Choroid plexus epithelial cell (primary cell): ENCODE measurements at regions not wholly inside any gene's neighbourhood (a gene's known extent, or its start where the extent isn't known, plus 50 kb on each side); places are given as distances from the start of the nearest gene placed in this dataset.
"Not testable (repeated sequence)": the region's sequence is repeated elsewhere in the genome, so short reads cannot be mapped to it uniquely, and the experiment has no call there.

Source experiments
- DNase-seq: peaks from one replicate; pipeline ENCODE4 v3.0.0-alpha.2; 2010; ENCODE audit warnings: low read depth
- H3K4me3 ChIP-seq: 2 replicates; pipeline ENCODE4 v1.5.1; 2011; ENCODE audit warnings: low read depth, mild to moderate bottlenecking, control low read depth, low read length, moderate library complexity
- TF ChIP-seq, protein P1 (sequence below): conservative IDR thresholded peaks from 2 replicates; pipeline ENCODE4 v1.5.1; 2011; ENCODE audit warnings: low read depth, mild to moderate bottlenecking, control low read depth, inconsistent platforms, low read length, moderate library complexity

DNA sequence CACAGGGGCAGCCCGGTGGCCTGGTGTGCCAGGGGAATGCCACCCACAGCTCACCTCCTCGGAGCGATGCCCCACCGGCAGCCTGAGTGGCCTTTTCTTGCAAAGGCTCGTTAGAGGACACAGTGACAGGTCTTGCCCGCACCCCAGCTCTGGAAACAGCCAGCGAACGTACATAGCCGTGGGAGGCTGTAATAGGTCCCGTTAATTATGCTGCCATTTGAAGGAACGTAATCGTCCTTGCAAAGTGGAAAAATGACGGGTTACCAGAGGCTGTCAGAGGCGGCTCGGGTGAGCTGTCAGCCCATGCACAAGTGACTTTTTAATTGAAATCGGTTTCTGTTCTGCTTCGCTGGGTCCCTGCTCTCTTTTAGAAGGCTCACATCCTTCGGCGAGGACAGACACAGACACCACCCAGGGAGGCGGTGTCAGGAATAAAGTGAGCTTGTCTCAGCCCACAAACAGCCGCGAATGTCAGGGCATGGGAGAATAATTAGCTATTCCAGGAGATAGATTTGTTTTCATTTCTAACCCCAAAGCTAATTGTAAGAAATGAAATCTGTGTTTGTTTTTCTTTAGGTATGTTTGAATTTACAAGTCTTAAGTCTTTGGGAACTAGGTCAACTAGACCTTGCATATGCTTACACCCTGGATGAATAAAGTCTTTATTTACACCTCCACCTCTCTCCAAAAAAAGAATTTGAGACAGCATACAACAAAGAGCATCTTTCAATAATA lies 77.2 kb upstream of the RFLNA start:
- peak overlapping the region; percentile 30 for H3K4me3 ChIP-seq
- DNase-seq, result peak; percentile 12
- TF ChIP-seq, protein P1, sequence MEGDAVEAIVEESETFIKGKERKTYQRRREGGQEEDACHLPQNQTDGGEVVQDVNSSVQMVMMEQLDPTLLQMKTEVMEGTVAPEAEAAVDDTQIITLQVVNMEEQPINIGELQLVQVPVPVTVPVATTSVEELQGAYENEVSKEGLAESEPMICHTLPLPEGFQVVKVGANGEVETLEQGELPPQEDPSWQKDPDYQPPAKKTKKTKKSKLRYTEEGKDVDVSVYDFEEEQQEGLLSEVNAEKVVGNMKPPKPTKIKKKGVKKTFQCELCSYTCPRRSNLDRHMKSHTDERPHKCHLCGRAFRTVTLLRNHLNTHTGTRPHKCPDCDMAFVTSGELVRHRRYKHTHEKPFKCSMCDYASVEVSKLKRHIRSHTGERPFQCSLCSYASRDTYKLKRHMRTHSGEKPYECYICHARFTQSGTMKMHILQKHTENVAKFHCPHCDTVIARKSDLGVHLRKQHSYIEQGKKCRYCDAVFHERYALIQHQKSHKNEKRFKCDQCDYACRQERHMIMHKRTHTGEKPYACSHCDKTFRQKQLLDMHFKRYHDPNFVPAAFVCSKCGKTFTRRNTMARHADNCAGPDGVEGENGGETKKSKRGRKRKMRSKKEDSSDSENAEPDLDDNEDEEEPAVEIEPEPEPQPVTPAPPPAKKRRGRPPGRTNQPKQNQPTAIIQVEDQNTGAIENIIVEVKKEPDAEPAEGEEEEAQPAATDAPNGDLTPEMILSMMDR, result no peak

DNA sequence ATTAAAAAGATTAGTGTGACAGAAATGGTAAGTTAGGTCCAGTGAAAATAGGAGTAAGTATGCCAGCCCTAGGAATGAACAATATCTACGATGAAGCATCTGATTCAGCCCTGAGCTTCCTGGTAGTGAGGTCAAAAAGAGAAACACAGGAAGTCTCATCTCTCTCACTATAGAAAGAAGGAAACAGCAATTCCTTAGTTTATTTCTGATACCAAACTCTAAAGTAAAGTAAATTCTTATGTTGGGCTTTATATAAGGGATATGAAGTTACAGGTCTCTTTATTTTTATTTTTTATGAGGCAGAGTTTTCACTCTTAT lies 76.7 kb upstream of the RFLNA start:
- no peak overlapping the region for H3K4me3 ChIP-seq
- no peak for DNase-seq
- TF ChIP-seq, protein P1, result no peak

DNA sequence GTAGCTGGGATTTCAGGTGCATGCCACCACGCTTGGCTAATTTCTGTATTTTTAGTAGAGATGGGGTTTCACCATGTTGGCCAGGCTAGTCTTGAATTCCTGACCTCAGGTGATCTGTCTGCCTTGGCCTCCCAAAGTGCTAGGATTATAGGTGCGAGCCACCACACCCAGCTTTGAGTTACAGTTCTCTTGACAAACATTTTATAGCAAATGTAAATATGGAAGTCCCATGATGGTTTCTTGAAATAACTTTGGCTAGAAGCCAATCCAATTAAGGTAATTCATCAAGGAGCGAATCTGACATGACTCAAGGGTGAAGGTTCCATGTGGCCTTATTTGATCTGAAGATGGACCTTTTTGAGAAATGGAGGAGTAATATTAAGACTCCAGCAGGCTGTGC lies 76.2 kb upstream of the RFLNA start:
- not testable (repeated sequence) for DNase-seq, H3K4me3 ChIP-seq

DNA sequence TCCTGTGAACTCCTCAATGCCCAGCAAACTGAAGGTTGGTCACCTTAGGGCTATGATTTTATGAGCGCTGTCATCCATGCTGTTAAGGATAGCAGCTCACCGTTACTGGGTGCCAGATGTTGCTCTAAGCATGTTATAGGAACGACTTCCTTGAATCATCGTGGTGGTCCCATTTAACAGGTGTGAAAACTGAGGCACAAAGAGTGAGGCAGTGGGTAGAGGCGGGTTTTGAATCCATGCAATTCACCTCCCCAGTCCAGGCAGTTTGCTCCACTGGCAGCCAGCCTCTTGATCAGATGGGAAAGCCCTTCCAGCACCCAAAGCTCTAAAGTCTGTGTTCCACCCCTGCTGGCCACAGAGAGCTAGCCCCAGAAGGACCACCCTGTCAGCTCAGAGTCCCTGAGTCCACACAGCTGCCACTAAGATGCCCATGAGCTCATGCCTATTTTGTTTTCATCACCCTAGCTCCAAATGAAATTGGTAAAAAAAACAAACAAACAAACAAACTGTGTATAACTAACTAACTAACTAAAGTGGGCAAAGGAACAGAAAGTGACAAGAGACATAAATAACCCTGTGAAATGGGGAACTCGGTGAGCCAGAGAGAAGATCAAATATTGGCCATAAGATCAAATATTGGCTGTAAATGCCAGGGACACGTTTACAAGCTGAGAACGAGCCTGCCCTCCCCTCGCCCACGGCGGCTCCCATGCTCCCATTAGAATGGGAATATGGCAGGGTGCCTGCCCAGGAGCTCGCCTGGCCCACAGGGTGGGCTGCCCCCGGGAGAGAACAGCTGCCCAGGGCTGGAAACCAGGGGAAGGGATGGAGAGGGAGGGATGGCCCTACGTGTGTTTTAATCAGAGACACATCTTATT lies 72.3 kb upstream of the RFLNA start:
- no peak overlapping the region for H3K4me3 ChIP-seq
- DNase-seq, result no peak
- TF ChIP-seq, protein P1, result no peak

DNA sequence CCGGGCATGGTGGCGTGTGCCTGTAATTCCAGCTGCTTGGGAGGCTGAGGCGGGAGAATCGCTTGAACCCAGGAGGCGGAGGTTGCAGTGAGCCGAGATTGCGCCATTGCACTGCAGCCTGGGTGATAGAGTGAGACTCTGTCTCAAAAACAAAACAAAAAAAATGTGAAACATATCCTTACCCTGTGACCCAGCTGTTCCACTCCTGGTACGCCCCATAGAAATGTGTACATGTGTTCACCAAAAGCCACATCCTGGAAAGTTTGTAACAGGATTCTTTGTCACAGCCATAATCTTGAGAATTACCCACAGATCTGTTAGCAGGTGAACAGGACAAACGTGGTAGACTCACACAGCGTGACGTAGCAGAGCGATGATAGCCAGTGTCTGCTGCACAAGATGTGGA lies 71.2 kb upstream of the RFLNA start:
- not testable (repeated sequence) for H3K4me3 ChIP-seq, DNase-seq

DNA sequence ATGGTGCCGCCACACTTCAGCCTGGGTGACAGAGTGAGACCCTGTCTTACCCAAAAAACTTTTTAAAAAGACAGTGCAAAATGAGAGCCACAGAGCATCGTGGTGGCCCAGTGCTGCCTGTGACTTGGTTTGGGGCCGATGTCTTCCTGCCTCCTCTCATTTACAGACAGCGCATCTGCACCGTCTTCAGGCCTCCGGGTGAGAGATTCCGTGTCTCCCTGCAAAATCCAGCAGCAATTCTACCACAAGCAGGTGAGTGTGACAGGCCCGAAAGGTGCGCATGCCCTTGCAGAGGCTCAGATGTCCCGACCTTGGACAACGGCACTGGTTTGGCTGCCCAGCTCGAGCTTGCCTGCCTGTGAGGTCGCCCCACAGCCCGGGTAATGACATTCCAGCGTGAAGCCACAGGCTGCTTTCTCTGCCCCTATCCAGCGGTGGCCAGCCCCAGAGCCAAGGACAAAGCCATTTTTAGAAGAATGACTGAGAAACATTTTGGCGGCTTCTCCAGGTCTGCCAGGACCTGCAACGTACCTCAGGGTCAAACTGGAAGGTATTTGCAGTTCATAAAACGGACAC lies 70.3 kb upstream of the RFLNA start:
- DNase-seq, result no peak
- no peak overlapping the region for H3K4me3 ChIP-seq
- TF ChIP-seq, protein P1, result no peak

DNA sequence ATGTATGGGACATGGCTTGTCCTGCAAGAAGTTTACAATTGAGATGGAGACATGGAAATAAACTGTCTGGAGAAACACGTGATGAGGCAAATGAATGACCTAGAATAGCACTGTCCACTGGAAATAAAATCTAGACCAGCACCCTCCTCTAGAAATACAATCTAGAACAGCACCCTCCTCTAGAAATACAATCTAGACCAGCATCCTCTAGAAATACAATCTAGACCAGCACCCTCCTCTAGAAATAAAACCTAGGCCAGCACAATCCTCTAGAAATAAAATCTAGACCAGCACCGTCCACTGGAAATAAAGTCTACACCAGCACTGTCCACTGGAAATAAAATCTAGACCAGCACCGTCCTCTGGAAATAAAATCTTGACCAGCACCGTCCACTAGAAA lies 69.2 kb upstream of the RFLNA start:
- TF ChIP-seq, protein P1, result no peak
- H3K4me3 ChIP-seq, result no peak overlapping the region
- no peak for DNase-seq
